CD4-positive, alpha-beta memory T cell (primary cell): ENCODE measurements at regions not wholly inside any gene's neighbourhood (a gene's known extent, or its start where the extent isn't known, plus 50 kb on each side); places are given as distances from the start of the nearest gene placed in this dataset.

ENCODE experiments used
- CTCF ChIA-PET: fragments of 350-600 bp; sonication (Branson Sonifier 250); formaldehyde crosslinking; loops from one replicate; lab custom pipeline; 2021; ENCODE audit warnings: inconsistent platforms; ENCODE audit not compliant: partially characterized antibody; lab: Charles Lee
- POLR2A ChIA-PET: fragments of 350-600 bp; sonication (Branson Sonifier 250); formaldehyde crosslinking; loops from one replicate; lab custom pipeline; 2021; ENCODE audit not compliant: partially characterized antibody; lab: Charles Lee
- DNase-seq, 5 donors: peaks; one replicate each; pipeline versions ENCODE4 v3.0.0 to v3.0.0-alpha.2; 2020 to 2022; ENCODE audit warnings: mixed read lengths in 1 of 5
- H3K27ac ChIP-seq: one replicate; pipeline ENCODE4 v1.7.0; 2013; ENCODE audit warnings: low read depth, low read length
- H3K27me3 ChIP-seq: 2 replicates; pipeline ENCODE4 v1.7.0; 2013; ENCODE audit warnings: mild to moderate bottlenecking, low read length, moderate library complexity; ENCODE audit not compliant: insufficient read depth
- H3K36me3 ChIP-seq: 2 replicates; pipeline ENCODE4 v1.7.0; 2013; ENCODE audit warnings: mild to moderate bottlenecking, low read length, moderate library complexity; ENCODE audit not compliant: insufficient read depth
- H3K4me1 ChIP-seq: 2 replicates; pipeline ENCODE4 v1.7.0; 2013; ENCODE audit warnings: mild to moderate bottlenecking, low read length, moderate library complexity; ENCODE audit not compliant: insufficient read depth
- H3K4me3 ChIP-seq, 2 donors: one replicate each; pipeline ENCODE4 v1.7.0; 2013; ENCODE audit warnings: low read length in 2 of 2, mild to moderate bottlenecking in 1 of 2
- H3K9me3 ChIP-seq, 2 donors: one replicate each; pipeline ENCODE4 v1.7.0; 2013; ENCODE audit warnings: low read length in 2 of 2, control low read depth in 1 of 2; ENCODE audit not compliant: control insufficient read depth in 1 of 2
- H3K27ac Mint-ChIP-seq, 7 donors: one replicate each; pipeline ENCODE4 v1.8.0; 2020 to 2021; ENCODE audit warnings: mixed read lengths in 7 of 7, mild to moderate bottlenecking in 6 of 7, inconsistent platforms in 3 of 7, moderate library complexity in 3 of 7
- H3K27me3 Mint-ChIP-seq, 2 donors: one replicate each; pipeline ENCODE4 v1.8.0; 2020 to 2021; ENCODE audit warnings: mixed read lengths in 2 of 2
- H3K36me3 Mint-ChIP-seq, 2 donors: one replicate each; pipeline ENCODE4 v1.8.0; 2020 to 2021; ENCODE audit warnings: mixed read lengths in 2 of 2, inconsistent platforms in 1 of 2, mild to moderate bottlenecking in 1 of 2
- H3K4me1 Mint-ChIP-seq, 4 donors: one replicate each; pipeline ENCODE4 v1.8.0; 2020 to 2021; ENCODE audit warnings: mixed read lengths in 4 of 4, mild to moderate bottlenecking in 1 of 4
- H3K4me3 Mint-ChIP-seq, 8 donors: one replicate each; pipeline ENCODE4 v1.8.0; 2020 to 2021; ENCODE audit warnings: mixed read lengths in 8 of 8, mild to moderate bottlenecking in 7 of 8, moderate library complexity in 6 of 8, inconsistent platforms in 3 of 8
- H3K9me3 Mint-ChIP-seq, 8 donors: one replicate each; pipeline ENCODE4 v1.8.0; 2020 to 2021; ENCODE audit warnings: mixed read lengths in 8 of 8, mild to moderate bottlenecking in 5 of 8, inconsistent platforms in 3 of 8, moderate library complexity in 1 of 8
- intact Hi-C: fragments of 100-400 bp; cut with micrococcal nuclease; formaldehyde crosslinking; loops from one replicate; pipeline ENCODE4 v1.15.1; 2023

DNA sequence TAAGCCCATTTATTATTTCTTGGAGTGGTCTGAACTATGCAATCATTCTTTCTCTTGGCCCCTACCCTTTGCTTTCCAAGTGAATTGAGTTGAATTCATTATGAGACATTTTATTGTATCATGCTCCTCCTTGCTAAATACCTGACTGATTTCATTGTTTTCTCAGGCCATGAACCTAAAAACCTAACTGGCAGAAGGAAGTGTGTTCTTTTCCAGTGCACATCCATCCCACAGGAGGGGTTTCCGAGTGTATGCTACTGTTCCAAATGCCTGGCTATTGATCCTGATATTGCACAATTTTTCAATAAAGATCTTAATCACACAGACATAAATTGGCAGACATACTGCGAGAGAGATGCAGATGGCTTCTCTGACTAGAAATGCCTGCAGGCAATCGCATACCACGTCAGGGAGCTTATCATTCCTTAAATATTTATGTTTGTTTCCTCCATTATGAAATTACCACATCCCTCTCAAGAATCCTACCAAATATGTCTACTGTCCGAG, 162.2 kb upstream of the EGLN3 start:
- Histone ChIP-seq H3K27me3 (no peaks in the 10 kb centered on the region), H3K27ac (no peak overlapping the region), H3K36me3 (no peaks in the 10 kb centered on the region), H3K4me1 (no peaks in the 10 kb centered on the region), H3K4me3 (no peak overlapping the region), H3K9me3 (no peaks in the 10 kb centered on the region)
- DNase-seq, result no peak
- ChIA-PET POLR2A (no interaction called here), CTCF (interaction anchor here (0.6 kb wide), 1 partner anchor 9 kb away, joined by 3 read pairs; no protein-coding TSS in a partner anchor)
- Mint-ChIP-seq H3K4me1 (peaks cover 0 to 8% (median 2%) of the 10 kb centered on the region in 4 donors), H3K27ac (no peak overlapping the region), H3K27me3 (peaks cover 0 to 2% of the 10 kb centered on the region in 2 donors), H3K4me3 (no peak overlapping the region), H3K9me3 (peaks cover 0 to 10% (median 5%) of the 10 kb centered on the region in 8 donors), H3K36me3 (no peaks in the 10 kb centered on the region)
- intact Hi-C loops, result no loop called here

GRCh38 chr14:34111953-34112352, 161.1 kb upstream of the EGLN3 start:
- Mint-ChIP-seq H3K27ac (no peak overlapping the region), H3K27me3 (peaks cover 0 to 2% of the 10 kb centered on the region in 2 donors), H3K4me3 (no peak overlapping the region), H3K4me1 (peaks cover 0 to 8% (median 2%) of the 10 kb centered on the region in 4 donors), H3K9me3 (peaks cover 0 to 10% (median 4%) of the 10 kb centered on the region in 8 donors), H3K36me3 (no peaks in the 10 kb centered on the region)
- H3K9me3 ChIP-seq, result no peaks in the 10 kb centered on the region
- no peaks in the 10 kb centered on the region for H3K4me1 ChIP-seq
- no peaks in the 10 kb centered on the region for H3K27me3 ChIP-seq
- no peaks in the 10 kb centered on the region for H3K36me3 ChIP-seq
- ChIA-PET CTCF (no interaction called here), POLR2A (no interaction called here)
- no peak for DNase-seq
- intact Hi-C loops, result no loop called here
- H3K27ac ChIP-seq, result no peak overlapping the region
- no peak overlapping the region for H3K4me3 ChIP-seq

DNA sequence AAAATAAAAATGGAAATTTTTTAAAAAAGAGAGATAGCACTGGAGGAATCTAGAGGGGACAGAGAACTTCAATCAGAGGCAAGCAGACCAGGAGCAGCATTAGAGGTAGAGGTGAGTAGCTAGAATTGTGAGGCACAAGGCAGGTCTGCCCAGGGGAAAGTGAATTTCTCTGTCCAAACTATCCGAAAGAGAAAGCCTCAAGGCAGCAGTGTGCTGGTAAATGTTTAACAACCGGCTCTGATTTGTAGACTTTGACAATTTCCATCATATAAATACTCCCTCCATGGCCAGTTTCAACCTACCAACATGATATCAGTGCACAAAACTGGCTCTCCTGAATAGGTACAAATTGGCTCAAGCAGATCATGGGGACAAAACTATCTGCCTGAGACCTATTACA, 160.6 kb upstream of the EGLN3 start:
- no peaks in the 10 kb centered on the region for H3K27me3 ChIP-seq

DNA sequence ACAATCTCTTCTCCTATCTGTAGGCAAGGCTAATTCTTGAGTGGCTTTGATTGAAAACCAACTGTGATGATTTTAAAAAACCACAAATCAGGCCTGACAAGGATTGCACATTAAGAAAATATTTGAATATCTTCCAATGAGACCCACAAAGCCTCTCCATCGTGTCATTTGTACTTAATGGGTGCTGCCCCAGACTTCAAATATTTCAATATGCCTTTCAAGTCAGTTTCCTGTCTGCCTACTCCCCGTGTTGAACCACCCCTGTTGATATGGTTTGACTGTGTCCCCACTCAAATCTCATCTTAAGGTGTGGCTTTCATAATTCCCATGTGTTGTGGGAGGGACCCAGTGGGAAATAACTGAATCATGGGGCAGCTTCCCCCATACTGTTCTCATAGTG, 159.7 kb upstream of the EGLN3 start:
- H3K4me3 Mint-ChIP-seq, result no peak overlapping the region
- Histone ChIP-seq H3K36me3 (no peaks in the 10 kb centered on the region), H3K4me3 (no peak overlapping the region), H3K27ac (no peak overlapping the region), H3K4me1 (no peaks in the 10 kb centered on the region), H3K9me3 (no peaks in the 10 kb centered on the region), H3K27me3 (no peaks in the 10 kb centered on the region)
- no peak for DNase-seq
- intact Hi-C loops, result no loop called here
- H3K36me3 Mint-ChIP-seq, result no peaks in the 10 kb centered on the region
- H3K4me1 Mint-ChIP-seq, result peaks cover 0 to 8% (median 2%) of the 10 kb centered on the region in 4 donors
- peaks cover 0 to 2% of the 10 kb centered on the region in 2 donors for H3K27me3 Mint-ChIP-seq
- no peak overlapping the region for H3K27ac Mint-ChIP-seq
- POLR2A ChIA-PET, result no interaction called here
- CTCF ChIA-PET, result no interaction called here
- peaks cover 0 to 6% (median 0%) of the 10 kb centered on the region in 8 donors for H3K9me3 Mint-ChIP-seq

More for the DNA sequence above, 160.6 kb upstream of the EGLN3 start:
- Histone ChIP-seq H3K4me1 (no peaks in the 10 kb centered on the region), H3K27ac (no peak overlapping the region), H3K4me3 (no peak overlapping the region), H3K36me3 (no peaks in the 10 kb centered on the region), H3K9me3 (no peaks in the 10 kb centered on the region)
- DNase-seq, result no peak
- ChIA-PET POLR2A (no interaction called here), CTCF (no interaction called here)
- no peaks in the 10 kb centered on the region for H3K36me3 Mint-ChIP-seq
- peaks cover 0 to 2% of the 10 kb centered on the region in 2 donors for H3K27me3 Mint-ChIP-seq
- no peak overlapping the region for H3K27ac Mint-ChIP-seq
- no peak overlapping the region for H3K4me3 Mint-ChIP-seq
- H3K9me3 Mint-ChIP-seq, result peaks cover 0 to 10% (median 4%) of the 10 kb centered on the region in 8 donors
- peaks cover 0 to 8% (median 2%) of the 10 kb centered on the region in 4 donors for H3K4me1 Mint-ChIP-seq
- intact Hi-C loops, result no loop called here

DNA sequence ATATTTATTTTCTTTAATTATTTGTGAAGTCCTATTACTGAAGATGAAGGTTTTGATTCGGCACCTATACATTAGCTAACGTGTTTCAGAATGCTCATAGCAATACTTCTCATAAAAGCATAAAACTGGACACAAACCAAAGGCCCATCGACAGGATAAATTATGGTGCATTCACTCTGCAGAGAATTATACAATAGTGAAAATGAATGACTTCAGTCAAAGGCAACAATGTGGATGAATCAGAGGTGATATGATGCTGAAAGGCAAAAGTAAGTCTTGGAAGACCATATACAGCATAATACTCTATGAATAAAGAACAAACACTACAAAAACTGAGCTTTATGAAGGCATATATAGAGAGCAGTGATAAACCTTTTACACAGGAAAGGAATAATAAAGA, 156.6 kb upstream of the EGLN3 start:
- ChIA-PET CTCF (no interaction called here), POLR2A (no interaction called here)
- Mint-ChIP-seq H3K27me3 (no peaks in the 10 kb centered on the region), H3K4me1 (peaks cover 0 to 8% (median 2%) of the 10 kb centered on the region in 4 donors), H3K9me3 (peaks cover 0 to 6% (median 0%) of the 10 kb centered on the region in 8 donors), H3K4me3 (no peak overlapping the region), H3K36me3 (no peaks in the 10 kb centered on the region), H3K27ac (no peak overlapping the region)
- Histone ChIP-seq H3K4me1 (no peaks in the 10 kb centered on the region), H3K9me3 (no peaks in the 10 kb centered on the region), H3K27ac (no peak overlapping the region), H3K36me3 (no peaks in the 10 kb centered on the region), H3K27me3 (no peaks in the 10 kb centered on the region), H3K4me3 (no peak overlapping the region)
- intact Hi-C loops, result no loop called here
- DNase-seq, result no peak

GRCh38 chr14:34106310-34106709, 155.4 kb upstream of the EGLN3 start:
- H3K9me3 ChIP-seq, result no peaks in the 10 kb centered on the region
- no peak overlapping the region for H3K4me3 Mint-ChIP-seq
- DNase-seq, result no peak
- ChIA-PET CTCF (no interaction called here), POLR2A (no interaction called here)
- H3K27me3 ChIP-seq, result no peaks in the 10 kb centered on the region
- no peaks in the 10 kb centered on the region for H3K36me3 Mint-ChIP-seq
- H3K9me3 Mint-ChIP-seq, result peaks cover 0 to 6% (median 0%) of the 10 kb centered on the region in 8 donors
- peaks cover 0 to 8% (median 2%) of the 10 kb centered on the region in 4 donors for H3K4me1 Mint-ChIP-seq
- no peak overlapping the region for H3K27ac Mint-ChIP-seq
- intact Hi-C loops, result no loop called here
- H3K27ac ChIP-seq, result no peak overlapping the region
- no peak overlapping the region for H3K4me3 ChIP-seq
- no peaks in the 10 kb centered on the region for H3K4me1 ChIP-seq
- H3K36me3 ChIP-seq, result no peaks in the 10 kb centered on the region
- no peaks in the 10 kb centered on the region for H3K27me3 Mint-ChIP-seq

- Mint-ChIP-seq H3K4me3 (no peak overlapping the region), H3K4me1 (no peaks in the 10 kb centered on the region), H3K27me3 (no peaks in the 10 kb centered on the region), H3K9me3 (no peaks in the 10 kb centered on the region), H3K36me3 (no peaks in the 10 kb centered on the region), H3K27ac (no peak overlapping the region)
- Histone ChIP-seq H3K4me1 (no peaks in the 10 kb centered on the region), H3K27ac (no peak overlapping the region), H3K36me3 (no peaks in the 10 kb centered on the region), H3K4me3 (no peak overlapping the region), H3K9me3 (no peaks in the 10 kb centered on the region), H3K27me3 (no peaks in the 10 kb centered on the region)
- POLR2A ChIA-PET, result no interaction called here
- intact Hi-C loops, result no loop called here
- CTCF ChIA-PET, result interaction anchor here (0.8 kb wide), 1 partner anchor 9 kb away, joined by 3 read pairs; no protein-coding TSS in a partner anchor
- no peak for DNase-seq
These were observed 153.9 kb upstream of the EGLN3 start for GRCh38 chr14:34104489-34105397.
